Right lobe of liver (tissue), 6 donors: ENCODE measurements at regions not wholly inside any gene's neighbourhood (a gene's known extent, or its start where the extent isn't known, plus 50 kb on each side); places are given as distances from the start of the nearest gene placed in this dataset.

Experiments used
- ATAC-seq, 4 donors: fragments of 200-7000 bp; cut with Tn5 transposase; one replicate each; pipeline ENCODE4 v1.9.1; 2020; ENCODE audit warnings: mild to moderate bottlenecking in 4 of 4, moderate library complexity in 4 of 4
- DNase-seq, 3 donors: peaks; one replicate each; pipeline ENCODE4 v3.0.0-alpha.2; 2020
- H3K27ac ChIP-seq, 3 donors: fragments of 200-600 bp; one replicate each; pipeline ENCODE4 v1.8.0; 2022
- H3K27me3 ChIP-seq, 2 donors: fragments of 200-600 bp; one replicate each; pipeline ENCODE4 v1.8.0; 2022
- H3K36me3 ChIP-seq, 4 donors: fragments of 200-600 bp; sonication (generic) in 1 of 4; one replicate each; pipeline versions ENCODE4 v1.5.1 to v1.8.0; 2017 to 2022; ENCODE audit warnings: control low read depth in 1 of 4
- H3K4me1 ChIP-seq, 4 donors: fragments of 200-600 bp; sonication (generic) in 1 of 4; one replicate each; pipeline versions ENCODE4 v1.5.1 to v1.8.0; 2017 to 2022; ENCODE audit warnings: control low read depth in 1 of 4
- H3K4me3 ChIP-seq, 3 donors: fragments of 200-600 bp; one replicate each; pipeline ENCODE4 v1.8.0; 2022
- H3K9me3 ChIP-seq, 4 donors: fragments of 200-600 bp; sonication (generic) in 1 of 4; one replicate each; pipeline versions ENCODE4 v1.5.1 to v1.8.0; 2017 to 2022; ENCODE audit warnings: control low read depth in 1 of 4
- POLR2A ChIP-seq: fragments of 450-650 bp; IDR thresholded peaks from one replicate; pipeline ENCODE4 v1.6.1; 2017; ENCODE audit warnings: antibody characterized with exemption, mild to moderate bottlenecking
- WGBS: methylation state at CpG from one replicate; pipeline ENCODE4 v1.1.6; 2018; ENCODE audit warnings: low coverage, low lambda C conversion rate; ENCODE audit not compliant: insufficient coverage; ENCODE audit errors: missing lambda C conversion rate; 5-methylcytosine and 5-hydroxymethylcytosine counted together
- intact Hi-C, 2 donors: fragments of 100-400 bp; cut with DNase I; formaldehyde crosslinking; loops; one replicate each; pipeline versions ENCODE4 v1.11.2 to v1.14.1; 2022
- TF ChIP-seq, protein P1 (sequence below), 4 donors: fragments of 200-600 bp in 3 of 4; fragments of 450-650 bp in 1 of 4; IDR thresholded peaks; one replicate each; pipeline versions ENCODE4 v1.5.1 to v1.8.0; 2016 to 2022; ENCODE audit warnings: antibody characterized with exemption in 4 of 4, mild to moderate bottlenecking in 2 of 4
- donor health status: DM: no; HTN: yes; CAD: no.
- donor health status: DM: no; HTN: no; CAD: no.
- donor health status: DM: no; HTN: no; CAD: no.
- donor health status: DM: no; HTN: yes; CAD: no.
- donor health status: DM: no; HTN: yes; CAD: no.

DNA sequence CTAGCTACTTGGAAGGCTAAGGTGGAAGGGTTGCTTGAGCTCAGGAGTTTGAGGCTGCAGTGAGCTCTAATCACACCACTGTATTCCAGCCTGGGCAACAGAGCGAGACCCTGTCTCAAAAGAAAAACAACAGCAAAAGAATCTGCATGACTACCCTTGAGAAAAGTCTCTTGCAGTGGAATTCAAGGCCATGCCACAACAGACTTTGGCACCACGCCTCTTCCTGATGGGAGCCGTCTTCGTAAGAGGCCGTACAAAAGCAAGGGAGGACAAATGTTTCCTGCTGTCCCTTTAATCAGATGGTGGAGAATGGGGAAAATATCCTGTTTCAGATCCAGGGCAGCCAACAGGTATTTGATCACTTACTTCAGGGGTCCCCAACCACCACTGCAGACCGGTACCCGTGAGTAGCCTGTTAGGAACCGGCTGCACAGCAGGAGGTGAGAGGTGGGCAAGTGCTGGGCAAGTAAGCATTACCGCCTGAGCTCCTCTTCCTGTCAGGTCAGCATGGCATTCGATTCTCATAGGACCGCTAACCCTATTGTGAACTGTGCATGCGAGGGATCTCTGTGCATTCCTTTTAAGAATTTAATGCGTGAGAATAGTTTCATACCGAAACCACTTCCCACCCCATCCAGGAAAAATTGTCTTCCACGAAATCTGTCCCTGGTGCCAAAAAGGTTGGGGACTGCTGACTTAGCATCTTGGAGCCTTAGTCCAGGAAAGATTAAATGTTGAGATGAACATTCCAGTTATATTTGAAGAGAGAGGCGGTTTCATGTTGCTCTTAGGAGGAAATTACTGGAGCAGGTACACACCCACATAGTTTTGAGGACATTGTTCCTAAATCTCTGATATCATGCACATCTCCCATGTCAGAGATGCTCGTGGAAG is 94.4 kb upstream of the XPO1 start:
- DNase-seq (no peak), ATAC-seq (no peak)
- Histone ChIP-seq H3K4me1 (peaks cover 0 to 5% (median 0%) of the 10 kb centered on the region in 4 donors), H3K36me3 (no peaks in the 10 kb centered on the region), H3K27ac (no peak overlapping the region), H3K4me3 (no peak overlapping the region), H3K9me3 (no peaks in the 10 kb centered on the region), H3K27me3 (no peaks in the 10 kb centered on the region)
- intact Hi-C loops, result no loop called here
- no peak for TF ChIP-seq POLR2A
- TF ChIP-seq, protein P1, sequence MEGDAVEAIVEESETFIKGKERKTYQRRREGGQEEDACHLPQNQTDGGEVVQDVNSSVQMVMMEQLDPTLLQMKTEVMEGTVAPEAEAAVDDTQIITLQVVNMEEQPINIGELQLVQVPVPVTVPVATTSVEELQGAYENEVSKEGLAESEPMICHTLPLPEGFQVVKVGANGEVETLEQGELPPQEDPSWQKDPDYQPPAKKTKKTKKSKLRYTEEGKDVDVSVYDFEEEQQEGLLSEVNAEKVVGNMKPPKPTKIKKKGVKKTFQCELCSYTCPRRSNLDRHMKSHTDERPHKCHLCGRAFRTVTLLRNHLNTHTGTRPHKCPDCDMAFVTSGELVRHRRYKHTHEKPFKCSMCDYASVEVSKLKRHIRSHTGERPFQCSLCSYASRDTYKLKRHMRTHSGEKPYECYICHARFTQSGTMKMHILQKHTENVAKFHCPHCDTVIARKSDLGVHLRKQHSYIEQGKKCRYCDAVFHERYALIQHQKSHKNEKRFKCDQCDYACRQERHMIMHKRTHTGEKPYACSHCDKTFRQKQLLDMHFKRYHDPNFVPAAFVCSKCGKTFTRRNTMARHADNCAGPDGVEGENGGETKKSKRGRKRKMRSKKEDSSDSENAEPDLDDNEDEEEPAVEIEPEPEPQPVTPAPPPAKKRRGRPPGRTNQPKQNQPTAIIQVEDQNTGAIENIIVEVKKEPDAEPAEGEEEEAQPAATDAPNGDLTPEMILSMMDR (IDR thresholded peaks at IDR 0.05), result no peak
- WGBS, result 71% methylated on average over 10 of the region's 17 CpGs

DNA sequence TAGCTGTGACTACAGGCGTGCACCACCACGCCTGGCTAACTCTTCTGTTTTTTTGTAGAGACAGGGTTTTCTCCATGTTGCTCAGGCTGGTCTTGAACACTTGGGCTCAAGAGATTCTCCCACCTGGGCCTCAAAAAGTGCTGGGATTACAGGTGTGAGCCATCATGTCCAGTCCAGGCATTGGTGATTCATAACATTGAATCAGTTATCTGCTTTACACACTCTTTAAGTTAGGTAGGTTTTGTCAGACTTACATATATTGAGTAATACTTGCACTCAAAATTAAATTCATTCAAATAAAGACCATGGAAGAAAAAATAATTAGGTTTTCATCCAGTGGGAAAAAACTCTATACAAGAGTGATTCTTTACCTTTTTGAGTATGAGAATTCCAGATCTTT is 93.2 kb upstream of the XPO1 start:
- intact Hi-C loops, result no loop called here
- TF ChIP-seq, protein P1 (IDR thresholded peaks at IDR 0.05), result no peak
- TF ChIP-seq POLR2A, result no peak
- peaks cover 0 to 5% (median 0%) of the 10 kb centered on the region in 4 donors for H3K4me1 ChIP-seq
- no peaks in the 10 kb centered on the region for H3K36me3 ChIP-seq
- H3K4me3 ChIP-seq, result no peak overlapping the region
- H3K27me3 ChIP-seq, result no peaks in the 10 kb centered on the region
- no peak for DNase-seq
- H3K27ac ChIP-seq, result no peak overlapping the region
- no peaks in the 10 kb centered on the region for H3K9me3 ChIP-seq
- WGBS, result no CpG with 5 or more reads among the region's 2 CpGs
- no peak for ATAC-seq

DNA sequence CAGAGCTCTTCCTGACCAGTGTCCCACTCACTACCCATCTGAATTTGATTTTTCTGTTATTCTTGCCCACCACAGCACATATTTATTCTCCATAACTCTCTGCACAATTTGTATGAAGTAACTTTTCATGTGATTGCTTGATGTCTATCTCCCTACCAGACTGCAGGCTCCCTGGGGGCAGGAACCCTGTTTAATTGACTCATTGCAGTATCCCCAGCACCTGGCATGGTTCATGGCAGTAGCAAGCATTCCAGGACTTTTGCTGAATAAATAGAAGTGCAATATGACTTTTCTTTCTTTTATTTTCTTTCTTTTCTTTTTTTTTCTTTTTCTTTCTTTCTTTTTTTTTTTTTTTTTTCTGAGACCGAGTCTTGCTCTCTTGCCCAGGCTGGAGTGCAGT is 88.7 kb upstream of the XPO1 start:
- TF ChIP-seq, protein P1 (IDR thresholded peaks at IDR 0.05), result no peak
- TF ChIP-seq POLR2A, result no peak
- Histone ChIP-seq H3K27me3 (no peaks in the 10 kb centered on the region), H3K27ac (no peak overlapping the region), H3K9me3 (no peaks in the 10 kb centered on the region), H3K36me3 (no peaks in the 10 kb centered on the region), H3K4me3 (no peak overlapping the region), H3K4me1 (peaks cover 0 to 5% (median 0%) of the 10 kb centered on the region in 4 donors)
- ATAC-seq (no peak), DNase-seq (no peak)
- WGBS, result 100% methylated on average over 1 of the region's 1 CpG
- intact Hi-C loops, result no loop called here

DNA sequence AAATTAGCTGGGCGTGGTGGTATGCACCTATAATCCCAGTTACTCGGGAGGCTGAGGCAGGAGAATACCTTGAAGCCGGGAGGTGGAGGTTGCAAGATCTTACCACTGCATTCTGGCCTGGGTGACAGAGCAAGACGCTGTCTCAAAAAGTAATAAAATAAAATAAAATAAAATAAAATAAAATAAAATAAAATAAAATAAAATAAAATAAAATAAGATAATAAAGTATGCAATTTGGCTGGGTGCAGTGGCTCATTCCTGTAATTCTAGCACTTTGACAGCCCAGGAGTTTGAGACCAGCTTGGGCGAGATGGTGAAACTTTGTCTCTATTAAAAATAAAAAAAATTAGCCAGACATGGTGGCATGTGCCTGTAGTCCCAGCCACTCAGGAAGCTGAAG is 85.6 kb upstream of the XPO1 start:
- H3K27ac ChIP-seq, result no peak overlapping the region
- H3K4me1 ChIP-seq, result no peaks in the 10 kb centered on the region
- 89% methylated on average over 5 of the region's 5 CpGs for WGBS
- TF ChIP-seq, protein P1 (IDR thresholded peaks at IDR 0.05), result no peak
- no peak for TF ChIP-seq POLR2A
- H3K9me3 ChIP-seq, result no peaks in the 10 kb centered on the region
- H3K4me3 ChIP-seq, result no peak overlapping the region
- no peaks in the 10 kb centered on the region for H3K36me3 ChIP-seq
- no peaks in the 10 kb centered on the region for H3K27me3 ChIP-seq
- DNase-seq, result no peak
- ATAC-seq, result no peak
- intact Hi-C loops, result no loop called here
